GM21737 (cell line): ENCODE measurements at regions not wholly inside any gene's neighbourhood (a gene's known extent, or its start where the extent isn't known, plus 50 kb on each side); places are given as distances from the start of the nearest gene placed in this dataset.
"Not testable (repeated sequence)": the region's sequence is repeated elsewhere in the genome, so short reads cannot be mapped to it uniquely, and the experiment has no call there.

Experiments
- ATAC-seq: cut with Tn5 transposase; IDR thresholded peaks from one replicate; pipeline ENCODE4 v1.9.1; 2021; ENCODE audit warnings: mild to moderate bottlenecking, moderate library complexity; ENCODE audit not compliant: unreplicated experiment

DNA sequence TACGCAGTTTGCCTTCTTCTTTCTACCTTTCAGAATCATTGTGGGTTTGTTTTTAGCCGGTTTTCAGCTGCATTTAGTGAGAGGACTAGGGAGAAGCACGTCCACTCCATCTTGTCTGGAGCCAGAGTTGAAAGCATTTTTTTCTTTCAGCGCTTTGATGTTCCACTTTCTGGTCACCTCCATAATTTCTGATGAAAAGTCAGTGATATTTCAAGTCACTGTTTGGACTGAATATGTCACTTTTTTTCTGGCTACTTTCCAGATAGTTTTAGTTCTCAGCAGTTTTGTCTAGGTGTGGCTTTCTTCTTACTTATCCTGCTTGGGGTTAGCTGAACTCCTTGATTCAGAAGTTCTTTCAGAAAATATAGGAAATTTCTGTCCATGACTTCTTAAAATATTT, 123.9 kb upstream of the IER5L start:
- no peak for ATAC-seq

GRCh38 chr9:129296195-129296594, 118.1 kb upstream of the IER5L start:
- not testable (repeated sequence) for ATAC-seq

DNA sequence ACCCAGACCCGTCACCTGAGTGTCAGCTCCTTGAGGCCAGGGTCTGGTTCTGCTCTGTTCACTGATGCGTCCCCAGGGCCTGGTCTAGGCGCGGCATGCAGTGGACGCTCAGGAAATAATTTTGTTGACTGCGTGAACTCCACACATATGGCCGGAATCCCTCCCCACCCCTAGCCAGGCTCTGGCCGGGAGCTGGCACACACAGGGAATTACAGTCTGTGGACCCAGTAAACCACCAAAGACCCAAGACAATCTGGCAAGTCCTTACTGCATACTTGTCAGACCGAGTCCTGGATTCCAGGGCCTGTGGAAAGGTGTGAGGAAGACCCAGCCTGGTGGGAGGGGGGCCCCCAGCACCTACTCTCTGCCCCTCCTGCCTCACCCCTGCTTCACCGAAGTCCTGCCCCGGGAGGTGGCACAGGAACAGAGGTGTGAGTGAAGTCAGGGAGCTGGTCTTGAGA, 113.0 kb upstream of the IER5L start:
- ATAC-seq, result no peak

- no peak for ATAC-seq
Measured at GRCh38 chr9:129290606-129291005, 112.5 kb upstream of the IER5L start.

GRCh38 chr9:129289883-129290282, 111.8 kb upstream of the IER5L start:
- no peak for ATAC-seq

- no peak for ATAC-seq
Measured at GRCh38 chr9:129289131-129289731, 111.2 kb upstream of the IER5L start.

DNA sequence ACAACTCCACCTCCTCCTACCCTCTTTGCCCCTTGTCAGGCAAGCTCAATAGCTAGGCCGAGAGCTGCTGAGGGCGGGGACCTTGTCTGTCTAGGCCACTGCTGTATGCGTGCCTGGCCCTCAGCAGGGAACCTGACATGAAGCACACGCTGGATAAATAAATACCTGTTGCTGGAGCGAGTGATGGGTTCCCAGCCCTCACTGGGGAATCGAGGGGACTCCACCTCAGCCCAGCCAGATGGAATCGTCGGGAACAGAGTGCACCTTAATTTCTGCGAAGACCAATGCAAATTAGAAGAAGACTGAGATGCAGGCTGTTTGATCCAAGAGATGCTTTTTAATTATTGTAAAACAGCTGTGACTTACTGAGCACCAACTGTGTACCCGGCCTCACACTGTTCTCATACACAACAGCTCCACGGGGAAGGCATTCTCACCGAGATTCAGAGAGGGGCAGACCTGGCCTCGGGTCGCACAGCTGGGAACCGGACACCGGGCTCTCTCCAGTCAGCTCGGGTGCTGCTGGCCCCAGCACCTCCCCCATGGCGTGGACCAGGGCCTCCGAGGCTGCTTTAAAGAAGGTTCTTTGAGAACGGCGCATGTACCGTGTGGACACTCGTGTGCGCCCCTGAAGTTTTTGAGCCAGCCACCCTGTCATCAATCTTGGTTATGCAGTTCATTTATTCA, 109.7 kb upstream of the IER5L start:
- no peak for ATAC-seq

- no peak for ATAC-seq
Measured at GRCh38 chr9:129285979-129286772, 108.1 kb upstream of the IER5L start.

DNA sequence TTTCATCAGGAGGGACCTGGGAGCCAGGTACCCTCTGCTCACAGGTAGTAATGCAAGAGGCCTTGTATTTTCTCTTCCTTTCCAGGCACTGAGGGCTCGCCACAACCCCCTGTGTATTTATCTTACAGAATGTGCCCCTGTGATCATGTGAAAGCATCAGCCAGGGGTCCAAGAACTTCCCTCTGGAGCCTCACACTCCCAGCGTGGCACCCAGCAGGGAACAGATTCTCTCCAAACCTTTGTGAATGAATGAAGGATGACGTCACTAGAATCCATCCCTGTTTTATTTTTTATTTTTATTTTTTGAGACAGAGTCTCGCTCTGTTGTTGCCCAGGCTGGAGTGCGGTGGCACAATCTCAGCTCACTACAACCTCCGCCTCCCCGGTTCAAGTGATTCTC, 107.3 kb upstream of the IER5L start:
- ATAC-seq, result no peak

GRCh38 chr9:129284607-129285291, 106.7 kb upstream of the IER5L start:
- ATAC-seq, result no peak

DNA sequence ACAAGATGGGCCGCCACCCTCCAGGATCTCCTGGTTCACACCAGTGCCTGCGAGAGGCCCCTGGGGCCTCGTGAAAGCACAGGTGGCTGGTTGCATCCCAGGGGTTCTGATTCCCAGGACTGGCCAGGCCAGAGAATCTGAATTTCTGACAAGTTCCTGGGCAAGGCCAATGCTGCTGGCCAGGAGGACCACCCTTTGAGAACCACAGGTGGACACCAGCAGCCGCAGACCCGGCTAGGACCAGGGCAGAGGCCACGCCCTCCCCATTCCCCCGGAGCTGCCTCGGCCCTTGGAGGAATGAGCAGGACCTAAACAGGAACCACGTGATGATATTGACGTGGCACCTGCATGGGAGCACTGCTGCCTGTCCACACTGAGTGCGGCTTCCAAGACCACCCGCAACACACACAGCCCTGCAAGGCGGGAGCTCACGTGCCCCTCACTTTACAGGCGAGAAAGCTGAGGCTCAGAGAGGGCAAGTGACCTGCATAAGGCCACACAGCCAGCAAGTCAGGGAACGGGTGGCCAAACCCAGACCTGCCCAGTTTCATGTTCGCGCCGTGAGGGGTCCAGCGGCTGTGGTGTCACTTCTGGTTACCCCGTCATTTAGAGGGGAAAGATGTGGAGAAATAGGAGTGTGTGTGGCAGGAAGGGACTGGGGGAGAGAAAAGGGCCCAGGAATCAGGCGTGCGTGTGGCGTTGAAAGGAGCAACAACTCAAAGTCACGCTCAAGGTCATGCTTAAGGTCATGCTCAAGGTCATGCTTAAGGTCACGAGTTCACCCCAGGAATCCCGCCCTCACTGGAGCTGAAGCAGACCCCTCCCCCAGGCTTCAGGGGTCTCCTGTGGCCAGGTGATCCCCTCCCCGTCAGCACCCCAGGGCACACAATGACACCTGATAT, 105.9 kb upstream of the IER5L start:
- ATAC-seq, result no peak

DNA sequence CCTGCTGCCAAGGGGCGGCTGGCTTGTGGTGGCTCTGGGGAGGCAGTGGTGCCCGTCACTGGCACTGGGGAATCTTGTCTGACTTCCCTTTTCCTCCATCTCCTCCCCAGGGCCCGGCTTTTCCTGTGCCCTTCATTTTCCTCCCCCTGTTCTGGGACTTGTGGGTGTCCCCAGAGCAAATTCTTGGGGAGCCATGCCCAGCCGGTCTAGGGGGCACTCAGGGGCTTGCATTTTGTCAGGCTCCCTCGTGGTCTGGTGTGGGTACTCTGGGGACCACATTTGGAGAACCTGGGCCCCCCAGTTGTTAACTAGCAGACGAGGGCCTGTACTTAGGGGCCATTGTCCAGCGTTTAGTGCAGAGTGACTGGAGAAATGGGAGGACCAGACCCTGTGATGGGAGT, 105.2 kb upstream of the IER5L start:
- ATAC-seq, result no peak

GRCh38 chr9:129282731-129283211, 104.7 kb upstream of the IER5L start:
- no peak for ATAC-seq

GRCh38 chr9:129282272-129282671, 104.2 kb upstream of the IER5L start:
- no peak for ATAC-seq

GRCh38 chr9:129281506-129282145, 103.6 kb upstream of the IER5L start:
- ATAC-seq, result no peak

GRCh38 chr9:129280623-129281271, 102.7 kb upstream of the IER5L start:
- no peak for ATAC-seq

GRCh38 chr9:129280236-129280622, 102.2 kb upstream of the IER5L start:
- no peak for ATAC-seq

GRCh38 chr9:129278391-129279237, 100.6 kb upstream of the IER5L start:
- ATAC-seq, result no peak
